Keratinocyte (primary cell): ENCODE measurements at regions not wholly inside any gene's neighbourhood (a gene's known extent, or its start where the extent isn't known, plus 50 kb on each side); places are given as distances from the start of the nearest gene placed in this dataset.

Experiments
- DNase-seq: peaks from one replicate; pipeline ENCODE4 v3.0.0-alpha.2; 2011; ENCODE audit warnings: low read depth, missing footprints, low spot score
- FAIRE-seq: peaks from 2 replicates; lab custom pipeline; 2011; peaks lifted over from hg19 to GRCh38; lab: Jason Lieb, UNC
- H2AFZ ChIP-seq: 2 replicates; pipeline ENCODE4 v1.6.0; 2012; ENCODE audit warnings: low read length, control low read depth, inconsistent platforms; ENCODE audit not compliant: control insufficient read depth
- H3K27ac ChIP-seq: 2 replicates; pipeline ENCODE4 v1.5.1; 2011; ENCODE audit warnings: low read length; ENCODE audit not compliant: control insufficient read depth, insufficient read depth
- H3K27me3 ChIP-seq: 3 replicates; pipeline ENCODE4 v1.6.0; 2011; ENCODE audit warnings: low read length; ENCODE audit not compliant: control insufficient read depth, insufficient read depth; ENCODE audit errors: extremely low read depth
- H3K36me3 ChIP-seq, 2 experiments: 2 replicates in 1 of 2; 3 replicates in 1 of 2; pipeline ENCODE4 v1.5.1; 2011; ENCODE audit warnings: low read length in 2 of 2, mild to moderate bottlenecking in 1 of 2; ENCODE audit not compliant: control insufficient read depth in 2 of 2, insufficient read depth in 2 of 2; ENCODE audit errors: extremely low read depth in 1 of 2
- H3K4me1 ChIP-seq: 3 replicates; pipeline ENCODE4 v1.5.1; 2011; ENCODE audit warnings: low read length; ENCODE audit not compliant: control insufficient read depth, insufficient read depth; ENCODE audit errors: extremely low read depth
- H3K4me2 ChIP-seq: 3 replicates; pipeline ENCODE4 v1.6.0; 2011; ENCODE audit warnings: low read depth, low read length; ENCODE audit not compliant: control insufficient read depth, insufficient read depth; ENCODE audit errors: extremely low read depth
- H3K4me3 ChIP-seq, 3 experiments: fragments of 200-600 bp in 1 of 3; sonication (generic) in 1 of 3; 2 replicates in 2 of 3; 3 replicates in 1 of 3; pipeline ENCODE4 v1.5.1; 2011 to 2016; ENCODE audit warnings: low read length in 3 of 3, mild to moderate bottlenecking in 3 of 3, control low read depth in 2 of 3, inconsistent platforms in 1 of 3, low read depth in 1 of 3, mixed read lengths in 1 of 3, mixed run types in 1 of 3, moderate library complexity in 1 of 3; ENCODE audit not compliant: control insufficient read depth in 2 of 3, insufficient read depth in 2 of 3; ENCODE audit errors: extremely low read depth in 1 of 3
- H3K79me2 ChIP-seq: 2 replicates; pipeline ENCODE4 v1.6.0; 2012; ENCODE audit warnings: low read length; ENCODE audit not compliant: control insufficient read depth, insufficient read depth
- H3K9ac ChIP-seq: 3 replicates; pipeline ENCODE4 v1.6.0; 2011; ENCODE audit warnings: low read length; ENCODE audit not compliant: control insufficient read depth, insufficient read depth; ENCODE audit errors: extremely low read depth
- H3K9me1 ChIP-seq: 3 replicates; pipeline ENCODE4 v1.6.0; 2011; ENCODE audit warnings: low read length; ENCODE audit not compliant: control insufficient read depth, insufficient read depth; ENCODE audit errors: extremely low read depth
- H3K9me3 ChIP-seq: 2 replicates; pipeline ENCODE4 v1.5.1; 2012; ENCODE audit warnings: low read depth, low read length; ENCODE audit not compliant: control insufficient read depth
- H4K20me1 ChIP-seq: 3 replicates; pipeline ENCODE4 v1.6.0; 2011; ENCODE audit warnings: low read length; ENCODE audit not compliant: control insufficient read depth, insufficient read depth; ENCODE audit errors: extremely low read depth
- CTCF ChIP-seq, 3 experiments: IDR thresholded peaks in 1 of 3; conservative IDR thresholded peaks in 1 of 3; optimal IDR thresholded peaks in 1 of 3; 2 replicates in 2 of 3; 3 replicates in 1 of 3; pipeline versions ENCODE3 to v1.5.1; 2011; ENCODE audit warnings: low read length in 3 of 3, mild to moderate bottlenecking in 3 of 3, moderate library complexity in 2 of 3, control low read depth in 1 of 3, inconsistent platforms in 1 of 3; ENCODE audit not compliant: insufficient read depth in 2 of 3; ENCODE audit errors: extremely low read depth in 1 of 3
- EZH2 ChIP-seq: IDR thresholded peaks from one replicate; pipeline ENCODE4 v1.6.1; 2012; ENCODE audit warnings: inconsistent platforms, mild to moderate bottlenecking, low read length, moderate library complexity
- dilution Hi-C: fragments of 300-500 bp; cut with MboI; formaldehyde crosslinking; loops from one replicate; pipeline ENCODE4 v1.7.0; 2020; ENCODE audit warnings: low sequenced_read_pairs; ENCODE audit not compliant: extremely low pct_ligation_motif_present

GRCh38 chr6:102660303-102660702, 1266.8 kb downstream of the GRIK2 start:
- dilution Hi-C loops = no loop called here

GRCh38 chr6:102655823-102656222, 1262.3 kb downstream of the GRIK2 start:
- Histone ChIP-seq H3K36me3 (no peaks in the 10 kb centered on the region), H3K27ac (no peak overlapping the region), H3K4me2 (no peak overlapping the region), H3K9me1 (no peaks in the 10 kb centered on the region), H4K20me1 (no peaks in the 10 kb centered on the region), H3K4me1 (no peaks in the 10 kb centered on the region), H2AFZ (no peak overlapping the region), H3K79me2 (no peaks in the 10 kb centered on the region), H3K9me3 (no peaks in the 10 kb centered on the region), H3K27me3 (no peaks in the 10 kb centered on the region), H3K9ac (no peak overlapping the region), H3K4me3 (no peak overlapping the region)
- no peak for TF ChIP-seq CTCF (optimal IDR thresholded peaks at IDR 0.05 in 1 of 3, IDR thresholded peaks at IDR 0.05 in 1 of 3, conservative IDR thresholded peaks at IDR 0.05 in 1 of 3; ENCODE audit: extremely low read depth in 1 of 3, insufficient read depth in 2 of 3, low read length in 3 of 3)
- no peak for TF ChIP-seq EZH2
- dilution Hi-C loops = no loop called here
- FAIRE-seq = no peak
- DNase-seq = no peak

More at GRCh38 chr6:102660303-102660702, 1266.8 kb downstream of the GRIK2 start:
- Histone ChIP-seq H3K4me2 (no peak overlapping the region), H3K79me2 (no peaks in the 10 kb centered on the region), H4K20me1 (no peaks in the 10 kb centered on the region), H3K4me3 (no peak overlapping the region), H3K9ac (no peak overlapping the region), H3K27ac (no peak overlapping the region), H3K27me3 (no peaks in the 10 kb centered on the region), H3K9me3 (no peaks in the 10 kb centered on the region), H3K9me1 (no peaks in the 10 kb centered on the region), H3K4me1 (no peaks in the 10 kb centered on the region), H2AFZ (no peak overlapping the region), H3K36me3 (no peaks in the 10 kb centered on the region)
- DNase-seq (no peak), FAIRE-seq (no peak)
- no peak for TF ChIP-seq CTCF (optimal IDR thresholded peaks at IDR 0.05 in 1 of 3, IDR thresholded peaks at IDR 0.05 in 1 of 3, conservative IDR thresholded peaks at IDR 0.05 in 1 of 3; ENCODE audit: extremely low read depth in 1 of 3, insufficient read depth in 2 of 3, low read length in 3 of 3)
- TF ChIP-seq EZH2 = no peak
